Stimulated activated CD8-positive, alpha-beta memory T cell treated with anti-CD3 and anti-CD28 coated beads, Interleukin-12 subunit alpha, Interleukin-12 subunit beta, amount 100 ng/mL, for 4 hours (primary cell): ENCODE measurements at regions not wholly inside any gene's neighbourhood (a gene's known extent, or its start where the extent isn't known, plus 50 kb on each side); places are given as distances from the start of the nearest gene placed in this dataset.
"Not testable (repeated sequence)": the region's sequence is repeated elsewhere in the genome, so short reads cannot be mapped to it uniquely, and the experiment has no call there.

Source experiments
- DNase-seq: peaks from one replicate; pipeline ENCODE4 v3.0.0-alpha.2; 2020; ENCODE audit warnings: low read depth

GRCh38 chr5:36390640-36391039, 88.9 kb upstream of the RANBP3L start:
- no peak for DNase-seq

DNA sequence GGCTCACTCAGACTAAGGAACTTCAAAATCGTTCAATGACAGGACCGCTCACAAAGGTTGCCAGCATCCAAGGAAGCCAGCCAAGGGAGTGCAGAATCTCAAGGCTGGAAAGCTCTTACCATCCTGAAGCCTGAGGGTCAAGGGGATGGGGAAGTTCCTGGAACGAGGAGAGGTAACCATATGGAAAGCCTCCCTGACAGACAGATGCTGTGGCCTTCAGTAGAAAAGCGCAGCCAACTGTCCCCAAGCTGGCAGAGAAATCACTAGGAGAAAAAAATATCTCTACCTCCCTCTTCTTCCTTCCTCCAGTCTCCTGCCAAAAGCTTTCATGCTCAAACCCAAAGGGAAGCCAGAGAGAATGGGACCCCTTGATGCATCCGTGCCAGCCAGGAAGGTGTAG, 90.5 kb upstream of the RANBP3L start:
- no peak for DNase-seq

DNA sequence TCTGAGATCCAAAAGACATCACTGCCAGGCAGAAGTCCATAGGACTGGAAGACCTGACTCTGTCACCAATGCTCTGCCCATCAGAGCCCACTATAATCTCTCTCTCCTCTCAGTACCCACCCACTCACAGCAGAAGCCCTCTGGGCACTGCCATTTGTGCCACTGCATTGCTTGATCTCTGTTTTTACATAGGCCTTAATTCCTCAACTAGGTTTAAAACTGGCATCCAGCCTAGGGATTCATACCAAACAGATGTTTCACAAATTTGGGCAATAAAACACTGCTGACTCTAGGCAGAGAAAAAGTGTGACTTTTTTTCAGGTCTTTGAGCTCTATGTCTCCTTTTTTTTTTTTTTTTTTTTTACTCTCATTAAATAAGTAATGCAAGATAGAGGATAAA, 91.1 kb upstream of the RANBP3L start:
- no peak for DNase-seq

DNA sequence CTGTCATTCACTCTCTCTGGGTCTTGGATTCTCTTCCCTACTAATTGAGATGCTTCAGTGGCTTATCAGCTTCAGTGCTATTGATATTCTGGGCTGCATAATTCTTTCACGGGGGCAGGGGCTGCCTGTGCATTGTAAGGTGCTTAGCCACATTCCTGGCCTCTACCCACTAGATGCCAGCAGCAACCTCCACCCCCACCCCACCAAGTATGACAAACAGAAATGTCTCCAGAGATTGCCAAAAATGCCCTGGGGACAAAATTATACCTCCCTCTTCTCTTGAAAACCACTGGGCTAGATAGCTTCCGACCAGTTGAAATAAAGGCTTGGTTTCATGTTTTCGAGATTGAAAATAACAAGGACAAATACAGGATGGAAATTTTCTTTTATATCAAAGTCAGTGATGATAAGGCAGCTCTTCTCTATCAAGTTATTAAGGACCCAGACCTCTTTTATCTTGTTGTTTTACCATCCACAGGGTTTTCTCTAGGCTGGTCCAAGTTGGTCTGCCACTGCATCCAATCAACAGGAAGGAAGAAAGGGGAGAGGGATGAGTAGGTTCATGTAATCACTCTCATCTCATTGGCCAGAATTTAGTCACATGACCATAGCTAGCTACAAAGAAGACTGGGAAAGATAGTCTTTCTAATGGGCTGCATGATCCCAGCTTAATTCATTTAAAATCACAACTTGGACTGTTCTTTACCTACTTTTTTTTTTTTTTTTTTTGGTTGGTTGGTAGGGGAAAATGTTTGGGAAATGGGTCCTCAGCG, 92.1 kb upstream of the RANBP3L start:
- DNase-seq: no peak

GRCh38 chr5:36395260-36395659, 93.6 kb upstream of the RANBP3L start:
- DNase-seq: no peak

GRCh38 chr5:36395947-36396346, 94.2 kb upstream of the RANBP3L start:
- not testable (repeated sequence) for DNase-seq

GRCh38 chr5:36396640-36397039, 94.9 kb upstream of the RANBP3L start:
- no peak for DNase-seq

GRCh38 chr5:36397901-36398536, 96.3 kb upstream of the RANBP3L start:
- DNase-seq: no peak

DNA sequence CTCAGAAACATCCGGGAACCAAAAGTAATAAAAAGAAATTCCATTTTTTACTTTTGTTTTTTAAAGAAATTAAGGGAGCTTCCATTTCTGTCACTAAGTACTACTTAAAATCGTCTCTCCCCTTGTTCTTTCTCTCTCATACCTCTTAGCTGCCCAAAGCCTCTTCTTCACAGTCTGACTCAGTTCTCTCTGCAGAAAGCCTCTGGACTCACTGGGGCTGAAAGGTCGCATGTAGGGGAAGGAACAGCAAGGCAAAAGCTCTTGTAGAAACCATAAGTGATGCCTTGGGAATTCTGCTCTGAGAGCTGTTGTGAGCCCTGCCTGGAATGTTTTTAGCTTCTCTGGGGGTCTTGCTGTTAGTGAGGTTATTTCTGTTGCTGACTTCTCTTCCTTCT, 100.8 kb upstream of the RANBP3L start:
- no peak for DNase-seq

- DNase-seq: no peak
These were observed 102.1 kb upstream of the RANBP3L start for GRCh38 chr5:36403632-36404311.

DNA sequence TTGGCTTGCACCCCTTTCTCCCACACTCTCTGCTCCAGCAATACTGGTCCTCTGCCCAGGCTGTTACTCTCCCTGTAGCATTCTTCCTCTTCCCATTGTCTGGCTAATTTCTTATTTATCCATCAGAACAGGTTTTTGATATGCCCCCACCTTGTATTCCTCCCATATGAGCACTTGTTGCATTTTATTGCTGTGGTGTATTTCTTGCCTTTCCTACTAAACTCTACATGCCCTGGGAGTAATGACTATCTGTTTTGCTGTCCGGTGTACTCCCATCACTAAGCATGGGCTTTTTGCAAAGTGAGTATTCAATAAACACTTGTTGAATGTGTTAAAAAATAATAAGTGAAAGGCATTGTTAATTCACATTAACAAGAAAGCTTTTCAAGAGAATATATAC, 104.3 kb upstream of the RANBP3L start:
- no peak for DNase-seq

DNA sequence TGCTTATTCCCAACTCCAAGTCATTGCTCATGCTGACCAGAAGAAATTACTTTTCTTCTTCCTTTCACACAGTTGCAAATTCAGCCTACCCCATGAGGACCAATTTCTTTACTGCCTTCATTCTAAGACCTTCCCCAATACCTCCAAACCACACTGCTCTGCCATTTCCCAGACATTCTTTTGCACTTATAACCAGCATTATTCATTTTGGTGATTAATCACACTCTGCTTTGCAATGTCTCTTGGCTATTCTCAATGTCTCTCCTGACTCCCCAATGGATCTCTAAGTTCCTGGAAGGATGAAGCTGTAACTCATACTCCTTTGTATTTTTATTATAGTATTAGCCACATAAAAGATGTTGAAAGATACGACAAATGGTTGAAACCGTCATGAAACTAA, 105.7 kb upstream of the RANBP3L start:
- no peak for DNase-seq

DNA sequence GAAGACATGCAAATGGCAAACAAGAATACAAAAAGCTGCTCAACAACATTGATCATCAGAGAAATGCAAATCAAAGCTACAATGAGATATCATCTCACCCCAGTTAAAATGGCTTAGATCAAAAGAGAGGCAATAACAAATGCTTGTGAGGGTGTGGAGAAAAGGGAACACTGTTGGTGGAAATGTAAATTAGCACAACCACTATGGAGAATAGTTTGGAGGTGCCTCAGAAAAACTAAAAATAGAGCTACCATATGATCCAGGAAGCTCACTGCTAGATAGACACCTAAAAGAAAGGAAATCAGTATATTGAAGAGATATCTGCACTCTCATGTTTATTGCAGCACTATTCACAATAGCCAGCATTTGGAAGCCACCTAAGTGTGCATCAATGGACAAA, 108.0 kb upstream of the RANBP3L start:
- DNase-seq: not testable (repeated sequence)

DNA sequence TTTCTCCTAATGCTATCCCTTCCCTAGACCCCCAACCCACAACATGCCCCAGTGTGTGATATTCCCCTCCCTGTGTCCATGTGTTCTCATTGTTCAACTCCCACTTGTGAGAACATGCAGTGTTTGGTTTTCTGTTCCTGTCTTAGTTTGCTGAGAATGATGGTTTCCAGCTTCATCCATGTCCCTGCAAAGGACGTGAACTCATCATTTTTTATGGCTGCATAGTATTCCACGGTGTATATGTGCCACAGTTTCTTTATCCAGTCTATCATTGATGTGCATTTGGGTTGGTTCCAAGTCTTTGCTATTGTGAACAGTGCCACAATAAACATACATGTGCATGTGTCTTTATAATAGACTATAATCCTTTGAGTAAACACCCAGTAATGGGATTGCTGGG, 109.0 kb upstream of the RANBP3L start:
- DNase-seq: not testable (repeated sequence)

GRCh38 chr5:36414869-36415282, 113.2 kb upstream of the RANBP3L start:
- DNase-seq: no peak

GRCh38 chr5:36416605-36417004, 114.9 kb upstream of the RANBP3L start:
- no peak for DNase-seq

DNA sequence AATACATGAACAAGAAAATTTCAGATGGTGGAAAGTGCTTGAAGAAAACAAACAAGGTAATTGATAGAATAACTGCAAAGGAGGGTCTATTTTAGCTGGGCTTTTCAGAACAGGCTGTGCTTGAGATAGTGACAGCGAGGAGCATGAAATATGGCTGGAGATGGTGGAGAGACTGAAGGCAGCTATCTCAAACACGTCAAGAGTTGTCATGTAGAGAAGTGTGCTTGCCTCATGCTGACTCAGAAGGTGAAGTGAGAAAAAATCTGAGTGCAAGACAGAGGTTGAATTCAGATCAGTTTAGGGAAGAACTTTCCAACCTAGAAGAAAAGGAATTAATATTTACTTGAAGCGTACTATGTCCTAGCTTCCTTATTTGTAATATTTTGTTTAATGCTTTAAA, 115.5 kb upstream of the RANBP3L start:
- DNase-seq: no peak

DNA sequence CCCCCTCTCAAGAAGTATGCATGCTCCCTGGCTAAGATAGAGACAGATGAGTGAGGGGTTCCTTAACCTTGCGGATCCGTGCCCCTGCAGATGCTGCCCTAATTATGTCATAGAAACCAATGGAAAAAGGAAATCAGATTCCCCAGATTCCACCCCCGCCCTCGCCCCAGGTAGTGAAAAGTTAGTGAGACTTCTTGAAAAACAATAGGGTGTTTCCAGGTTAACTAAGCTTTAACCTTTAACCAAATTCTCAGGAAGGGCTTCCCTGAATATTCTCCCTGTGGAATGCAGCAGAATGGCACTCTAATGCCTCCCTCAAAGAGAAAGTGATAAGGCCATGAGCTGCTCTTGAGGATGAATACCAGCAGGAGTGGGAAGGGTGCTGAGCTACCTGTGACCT, 116.0 kb upstream of the RANBP3L start:
- no peak for DNase-seq

DNA sequence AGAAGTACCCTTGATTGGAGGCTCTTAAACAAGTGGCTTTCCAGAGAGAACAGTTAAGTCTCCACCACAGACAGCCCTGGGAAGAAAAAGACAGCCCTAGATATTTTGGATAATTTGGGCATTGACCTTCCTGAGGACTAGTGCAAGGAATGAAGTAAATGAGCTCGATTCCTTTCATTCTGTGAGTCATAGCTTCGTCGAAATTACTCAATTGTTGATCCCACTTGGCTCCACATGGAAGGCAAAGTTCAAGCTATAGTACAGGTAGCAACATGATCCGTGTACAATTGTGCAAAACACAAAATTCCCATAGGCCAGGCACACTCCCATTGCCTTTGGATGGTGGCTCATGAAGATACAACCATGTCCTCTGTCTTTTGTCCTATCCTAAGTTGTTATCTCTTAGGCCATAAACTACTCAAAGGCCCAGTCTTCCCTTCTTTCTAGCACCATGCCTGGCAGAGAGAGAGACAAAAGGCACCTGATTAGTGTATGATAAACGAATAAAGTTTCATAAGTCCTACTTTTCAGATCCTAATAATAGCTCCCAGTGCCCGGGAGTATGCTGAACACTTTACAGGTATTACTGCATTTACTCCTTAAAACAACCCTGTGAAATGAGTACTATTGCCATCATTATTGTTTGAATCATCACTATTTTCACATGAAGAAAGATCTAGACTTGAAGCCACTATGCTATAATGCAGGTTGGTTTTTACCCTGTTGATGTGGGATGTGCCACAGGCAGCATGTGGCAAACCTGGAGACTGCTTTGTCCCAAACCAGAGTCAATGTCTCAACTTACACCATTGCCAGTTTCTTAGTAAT, 116.7 kb upstream of the RANBP3L start:
- DNase-seq: no peak

DNA sequence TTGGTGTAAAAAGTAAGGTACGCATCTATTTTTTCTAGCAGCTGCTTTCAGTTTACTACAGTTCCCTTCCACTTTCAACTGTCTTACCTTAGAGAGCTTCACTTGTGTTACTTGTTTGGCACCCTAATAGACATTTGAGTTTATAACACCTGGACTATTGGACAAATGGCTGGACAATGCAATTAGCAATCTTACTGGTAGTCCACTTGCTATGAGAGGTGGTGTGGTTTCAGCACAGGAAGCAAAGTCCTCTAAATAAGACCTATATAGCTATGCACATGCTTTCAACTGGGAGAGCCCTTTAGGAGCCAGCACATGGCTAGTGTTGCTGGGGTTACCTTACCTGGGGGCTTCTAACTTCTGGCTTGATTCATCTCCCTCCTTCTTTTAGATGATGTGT, 119.6 kb upstream of the RANBP3L start:
- DNase-seq: no peak

- no peak for DNase-seq
These were observed 121.2 kb upstream of the RANBP3L start for GRCh38 chr5:36422952-36423351.

DNA sequence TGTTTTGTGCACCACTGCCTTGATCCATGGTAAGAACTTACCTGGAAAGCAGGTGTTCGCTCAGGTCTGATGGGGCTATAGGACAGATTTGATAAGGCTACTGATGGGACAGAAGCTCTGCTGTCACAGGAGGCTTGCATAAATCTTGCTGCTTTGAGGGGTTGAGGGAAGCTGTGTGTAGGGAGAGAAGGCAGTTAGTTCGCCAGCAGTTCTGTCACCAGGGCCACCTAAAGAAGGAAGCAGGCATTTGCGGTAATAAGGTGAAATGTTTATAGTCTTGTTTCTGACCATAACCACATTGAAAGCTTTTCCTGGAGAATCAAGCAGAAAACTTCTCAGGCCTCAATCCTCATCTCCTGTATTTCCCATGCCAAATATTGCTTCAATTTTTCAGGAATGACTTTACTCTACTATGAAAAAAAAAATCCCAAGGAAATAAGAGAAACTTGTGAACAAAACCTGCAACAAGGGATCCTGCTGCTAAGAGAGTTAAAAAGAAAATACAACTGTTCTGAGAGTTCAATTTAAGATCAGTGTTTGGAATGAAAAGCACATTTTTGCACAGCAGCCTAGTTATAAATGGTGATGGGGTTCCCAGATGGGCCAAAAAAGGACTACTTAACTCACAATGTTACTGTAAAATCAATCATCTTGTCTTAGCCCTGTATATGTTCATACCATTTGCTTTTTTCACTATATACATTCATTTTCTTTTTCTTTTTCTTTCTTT, 122.0 kb upstream of the RANBP3L start:
- no peak for DNase-seq
